ENCODE measurements at regions not wholly inside any gene's neighbourhood (a gene's known extent, or its start where the extent isn't known, plus 50 kb on each side); places are given as distances from the start of the nearest gene placed in this dataset.

DNA sequence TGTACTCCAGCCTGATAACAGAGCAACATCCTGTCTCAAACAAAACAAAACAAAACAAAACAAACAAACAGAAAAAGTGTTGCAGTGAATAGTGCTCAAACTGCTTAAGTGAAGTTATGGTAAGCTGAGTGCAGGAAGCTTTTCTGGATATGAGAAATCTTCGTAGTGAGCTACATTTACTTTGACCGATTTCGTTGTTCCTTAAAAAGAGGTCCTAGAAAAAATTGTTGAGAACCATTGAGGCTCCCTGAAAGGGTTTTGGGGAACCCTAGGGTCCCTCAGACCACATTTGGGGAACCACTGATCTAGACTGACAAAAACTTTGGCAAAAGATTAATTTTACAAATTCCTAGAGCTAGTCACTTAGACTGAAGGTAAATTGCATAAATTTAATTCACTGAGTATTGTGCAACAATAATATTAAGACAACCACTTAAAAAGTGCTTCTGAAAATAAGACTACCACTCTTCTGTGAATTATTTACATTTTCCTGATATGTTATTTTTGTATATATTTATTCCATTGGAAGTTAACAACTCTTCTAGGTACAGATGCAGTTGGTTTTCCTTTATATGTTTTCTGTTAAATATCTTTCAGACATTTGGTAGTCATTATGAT, 149.6 kb downstream of the FHIP1A start:
- no peaks in the 10 kb centered on the region for H3K36me3 ChIP-seq
- no peak for TF ChIP-seq CTCF (IDR thresholded peaks at IDR 0.05)

DNA sequence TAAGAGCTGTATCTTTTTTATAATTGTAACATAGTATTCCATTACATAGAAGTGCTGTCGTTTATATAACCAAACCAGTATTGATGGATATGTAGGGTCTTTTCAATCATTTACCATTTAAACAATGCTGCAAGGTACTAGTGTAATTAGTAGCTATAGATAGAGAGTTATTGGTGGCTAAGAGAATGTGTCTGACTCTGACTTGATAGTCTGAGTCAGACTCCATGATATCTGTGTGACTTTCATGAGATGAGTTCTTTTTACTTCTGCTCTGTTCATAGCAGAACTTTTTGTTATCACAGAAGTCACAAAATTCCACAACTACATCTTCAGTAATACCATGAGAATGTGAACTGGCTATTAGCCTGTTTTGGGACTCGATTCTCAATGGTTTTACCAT, 150.6 kb downstream of the FHIP1A start:
- Histone ChIP-seq H3K27me3 (no peaks in the 10 kb centered on the region), H3K4me1 (no peaks in the 10 kb centered on the region), H3K4me3 (no peak overlapping the region), H3K9me3 (no peaks in the 10 kb centered on the region), H3K36me3 (no peaks in the 10 kb centered on the region), H3K27ac (no peak overlapping the region)
- intact Hi-C loops (cut with DNase I): no loop called here
- no peak for DNase-seq (ENCODE audit: low spot score in 2 of 2)
- TF ChIP-seq CTCF (IDR thresholded peaks at IDR 0.05): no peak

More for the DNA sequence above, 149.6 kb downstream of the FHIP1A start:
- H3K9me3 ChIP-seq: no peaks in the 10 kb centered on the region
- H3K27ac ChIP-seq: no peak overlapping the region
- H3K27me3 ChIP-seq: no peaks in the 10 kb centered on the region
- no peak for DNase-seq (ENCODE audit: low spot score in 2 of 2)
- intact Hi-C loops (cut with DNase I): no loop called here
- no peak overlapping the region for H3K4me3 ChIP-seq
- no peaks in the 10 kb centered on the region for H3K4me1 ChIP-seq

DNA sequence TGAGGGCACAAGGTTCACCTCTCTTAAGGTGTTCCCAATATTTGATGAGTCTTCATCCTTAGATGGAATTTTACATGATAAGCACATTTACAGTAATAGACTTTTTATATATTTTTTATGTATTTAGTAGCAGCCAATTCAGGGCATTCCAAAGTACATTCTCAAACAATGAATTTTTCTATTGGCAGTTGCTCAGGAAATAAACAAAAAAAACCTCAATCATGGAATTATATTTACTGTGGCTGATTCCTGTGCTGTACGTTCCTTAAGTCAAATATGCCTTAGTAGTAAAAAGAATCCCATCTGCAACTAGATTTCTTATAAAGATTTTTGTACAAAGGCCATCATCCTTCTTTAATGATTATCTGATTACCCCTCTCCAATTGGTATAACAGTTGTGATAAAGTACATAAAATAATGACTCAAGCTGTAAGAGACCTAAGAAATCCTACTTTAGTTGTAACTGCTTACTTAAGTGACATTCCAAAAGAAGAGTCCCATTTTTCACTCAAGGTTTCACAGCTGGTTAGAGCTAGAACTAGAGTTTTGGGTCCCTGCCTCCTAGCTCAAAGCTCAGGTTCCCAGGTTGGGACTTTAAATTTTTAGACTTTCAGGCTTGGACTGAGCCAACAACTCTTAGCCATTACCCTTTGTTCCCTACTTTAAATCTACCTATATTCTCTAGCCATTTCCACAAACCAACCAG, 152.7 kb downstream of the FHIP1A start:
- H3K4me3 ChIP-seq: no peak overlapping the region
- no peaks in the 10 kb centered on the region for H3K9me3 ChIP-seq
- no peak for DNase-seq (ENCODE audit: low spot score in 2 of 2)
- intact Hi-C loops (cut with DNase I): no loop called here
- H3K4me1 ChIP-seq: no peaks in the 10 kb centered on the region
- no peaks in the 10 kb centered on the region for H3K36me3 ChIP-seq
- TF ChIP-seq CTCF (IDR thresholded peaks at IDR 0.05): no peak
- no peaks in the 10 kb centered on the region for H3K27me3 ChIP-seq
- no peak overlapping the region for H3K27ac ChIP-seq

- intact Hi-C loops (cut with DNase I): no loop called here
- H3K4me3 ChIP-seq: no peak overlapping the region
- H3K9me3 ChIP-seq: no peaks in the 10 kb centered on the region
- H3K27ac ChIP-seq: no peak overlapping the region
- H3K27me3 ChIP-seq: no peaks in the 10 kb centered on the region
- TF ChIP-seq CTCF (IDR thresholded peaks at IDR 0.05): no peak
- H3K4me1 ChIP-seq: no peaks in the 10 kb centered on the region
- DNase-seq (ENCODE audit: low spot score in 2 of 2): no peak
- no peaks in the 10 kb centered on the region for H3K36me3 ChIP-seq
Observed at GRCh38 chr4:151563194-151563593, 154.2 kb downstream of the FHIP1A start.

GRCh38 chr4:151564321-151564720, 155.3 kb downstream of the FHIP1A start:
- Histone ChIP-seq H3K27ac (no peak overlapping the region), H3K4me3 (no peak overlapping the region), H3K36me3 (no peaks in the 10 kb centered on the region), H3K9me3 (no peaks in the 10 kb centered on the region), H3K4me1 (no peaks in the 10 kb centered on the region), H3K27me3 (no peaks in the 10 kb centered on the region)
- no peak for TF ChIP-seq CTCF (IDR thresholded peaks at IDR 0.05)
- intact Hi-C loops (cut with DNase I): no loop called here
- DNase-seq (ENCODE audit: low spot score in 2 of 2): no peak
